ENCODE measurements at regions not wholly inside any gene's neighbourhood (a gene's known extent, or its start where the extent isn't known, plus 50 kb on each side); places are given as distances from the start of the nearest gene placed in this dataset.

DNA sequence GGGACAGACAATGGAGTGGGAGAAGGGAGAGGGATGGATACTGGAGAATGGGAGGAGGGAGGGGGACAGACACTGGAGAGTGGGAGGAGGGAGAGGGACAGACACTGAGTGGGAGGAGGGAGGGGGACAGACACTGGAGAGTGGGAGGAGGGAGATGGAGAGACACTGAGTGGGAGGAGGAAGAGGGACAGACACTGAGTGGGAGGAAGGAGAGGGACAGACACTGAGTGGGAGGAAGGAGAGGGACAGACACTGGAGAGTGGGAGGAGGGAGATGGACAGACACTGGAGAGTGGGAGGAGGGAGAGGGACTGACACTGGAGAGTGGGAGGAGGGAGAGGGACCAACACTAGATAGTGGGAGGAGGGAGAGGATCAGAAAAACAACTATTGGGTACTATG is 426.7 kb upstream of the PMFBP1 start:
- no peaks in the 10 kb centered on the region for H3K27me3 ChIP-seq
- intact Hi-C loops (cut with DNase I) = no loop called here
- DNase-seq = no peak
- no peak overlapping the region for H3K27ac ChIP-seq
- no peaks in the 10 kb centered on the region for H3K4me1 ChIP-seq (ENCODE audit: insufficient read depth)
- H3K9me3 ChIP-seq = no peaks in the 10 kb centered on the region
- TF ChIP-seq EP300 (IDR thresholded peaks at IDR 0.05) (no peak), POLR2A (IDR thresholded peaks at IDR 0.05) (no peak)
- TF ChIP-seq, protein P1, sequence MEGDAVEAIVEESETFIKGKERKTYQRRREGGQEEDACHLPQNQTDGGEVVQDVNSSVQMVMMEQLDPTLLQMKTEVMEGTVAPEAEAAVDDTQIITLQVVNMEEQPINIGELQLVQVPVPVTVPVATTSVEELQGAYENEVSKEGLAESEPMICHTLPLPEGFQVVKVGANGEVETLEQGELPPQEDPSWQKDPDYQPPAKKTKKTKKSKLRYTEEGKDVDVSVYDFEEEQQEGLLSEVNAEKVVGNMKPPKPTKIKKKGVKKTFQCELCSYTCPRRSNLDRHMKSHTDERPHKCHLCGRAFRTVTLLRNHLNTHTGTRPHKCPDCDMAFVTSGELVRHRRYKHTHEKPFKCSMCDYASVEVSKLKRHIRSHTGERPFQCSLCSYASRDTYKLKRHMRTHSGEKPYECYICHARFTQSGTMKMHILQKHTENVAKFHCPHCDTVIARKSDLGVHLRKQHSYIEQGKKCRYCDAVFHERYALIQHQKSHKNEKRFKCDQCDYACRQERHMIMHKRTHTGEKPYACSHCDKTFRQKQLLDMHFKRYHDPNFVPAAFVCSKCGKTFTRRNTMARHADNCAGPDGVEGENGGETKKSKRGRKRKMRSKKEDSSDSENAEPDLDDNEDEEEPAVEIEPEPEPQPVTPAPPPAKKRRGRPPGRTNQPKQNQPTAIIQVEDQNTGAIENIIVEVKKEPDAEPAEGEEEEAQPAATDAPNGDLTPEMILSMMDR (IDR thresholded peaks at IDR 0.05) = no peak
- H3K36me3 ChIP-seq = no peaks in the 10 kb centered on the region
- no peak overlapping the region for H3K4me3 ChIP-seq

DNA sequence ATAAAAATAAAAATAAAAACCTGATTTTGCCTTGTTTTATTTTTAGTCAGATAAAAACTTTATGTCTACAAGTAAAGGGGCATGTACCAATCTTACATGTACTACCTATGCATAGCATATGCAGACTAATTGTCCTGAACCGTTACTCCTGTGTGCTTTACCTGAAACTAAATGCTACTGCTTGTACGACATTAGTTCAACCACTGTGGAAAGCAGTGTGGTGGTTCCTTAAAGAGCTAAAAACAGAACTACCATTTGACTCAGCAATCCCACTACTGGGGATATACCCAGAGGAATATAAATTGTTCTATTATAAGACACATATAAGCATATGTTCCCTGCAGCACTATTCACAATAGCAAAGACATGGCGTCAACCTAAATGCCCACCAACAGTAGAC is 426.0 kb upstream of the PMFBP1 start:
- DNase-seq = no peak
- TF ChIP-seq EP300 (IDR thresholded peaks at IDR 0.05) (no peak), POLR2A (IDR thresholded peaks at IDR 0.05) (no peak)
- TF ChIP-seq, protein P1 (IDR thresholded peaks at IDR 0.05) = no peak
- H3K27me3 ChIP-seq = no peaks in the 10 kb centered on the region
- WGBS, 3 donors = 98 to 99% (median 99%) methylated on average over 3 of the region's 3 CpGs
- no peak overlapping the region for H3K4me3 ChIP-seq
- H3K4me1 ChIP-seq (ENCODE audit: insufficient read depth) = no peaks in the 10 kb centered on the region
- H3K9me3 ChIP-seq = no peaks in the 10 kb centered on the region
- H3K36me3 ChIP-seq = no peaks in the 10 kb centered on the region
- intact Hi-C loops (cut with DNase I) = no loop called here
- H3K27ac ChIP-seq = no peak overlapping the region

DNA sequence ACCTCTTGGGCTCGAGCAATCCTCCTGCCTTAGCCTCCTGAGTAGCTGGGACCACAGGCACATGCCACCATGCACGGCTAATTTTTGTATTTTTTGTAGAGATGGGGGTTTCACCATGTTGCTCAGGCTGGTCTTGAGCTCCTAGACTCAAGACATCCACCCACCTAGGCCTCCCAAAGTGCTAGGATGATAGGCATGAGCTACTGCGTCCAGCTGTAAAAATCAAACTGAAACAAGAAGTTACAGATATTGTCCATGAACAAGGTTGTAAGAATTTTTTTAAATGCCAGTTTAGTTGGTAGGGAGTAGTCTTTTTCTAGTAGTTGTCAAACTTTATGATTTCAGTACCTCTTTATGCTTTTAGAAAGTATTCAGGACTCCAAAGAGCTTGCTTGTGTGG is 424.4 kb upstream of the PMFBP1 start:
- intact Hi-C loops (cut with DNase I) = no loop called here

DNA sequence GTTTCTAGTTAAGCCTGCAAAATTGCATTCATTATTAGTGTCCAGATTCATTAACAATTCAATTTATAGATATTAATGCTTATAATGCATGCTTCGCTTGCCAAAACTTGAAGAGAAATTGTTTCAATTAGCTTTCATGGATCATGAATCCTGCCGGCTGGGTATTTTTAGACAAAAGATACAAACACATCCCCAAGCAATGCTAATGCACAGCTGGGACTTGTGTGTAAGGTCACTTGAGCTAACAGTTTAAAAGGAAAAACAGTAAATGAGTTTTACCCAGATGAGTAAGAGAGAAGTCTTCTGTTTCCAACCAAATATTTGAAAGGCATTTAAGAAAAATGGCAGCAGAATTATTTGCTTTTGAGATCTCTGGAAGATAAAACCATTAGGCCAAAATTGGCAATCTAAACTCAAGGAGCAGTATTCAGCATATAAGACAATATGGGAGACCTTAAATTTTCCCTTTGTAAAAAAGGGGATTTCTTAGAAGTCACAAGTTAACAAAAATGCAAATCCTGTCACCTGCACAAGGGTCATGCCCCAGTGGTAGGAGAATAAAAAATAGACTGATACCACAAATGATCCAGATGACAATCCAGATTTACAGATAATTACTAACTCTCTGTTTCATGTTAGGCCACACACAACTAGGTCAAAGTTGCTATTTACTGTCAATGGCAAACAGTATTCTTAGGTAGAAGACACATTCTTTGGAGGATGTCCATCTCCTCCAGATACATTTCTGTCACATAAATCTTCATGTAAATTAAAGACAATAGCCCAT is 418.4 kb upstream of the PMFBP1 start:
- TF ChIP-seq POLR2A (IDR thresholded peaks at IDR 0.05) = no peak
- TF ChIP-seq, protein P1 (IDR thresholded peaks at IDR 0.05) = no peak
- TF ChIP-seq EP300 (IDR thresholded peaks at IDR 0.05) = no peak
- WGBS, 3 donors = 30 to 41% (median 33%) methylated on average over 2 of the region's 2 CpGs
- Histone ChIP-seq H3K27ac (no peak overlapping the region), H3K27me3 (no peaks in the 10 kb centered on the region), H3K36me3 (no peaks in the 10 kb centered on the region), H3K4me3 (no peak overlapping the region), H3K4me1 (ENCODE audit: insufficient read depth) (no peaks in the 10 kb centered on the region), H3K9me3 (no peaks in the 10 kb centered on the region)
- intact Hi-C loops (cut with DNase I) = no loop called here
- no peak for DNase-seq

More for the DNA sequence above, 424.4 kb upstream of the PMFBP1 start:
- Histone ChIP-seq H3K27me3 (no peaks in the 10 kb centered on the region), H3K36me3 (no peaks in the 10 kb centered on the region), H3K27ac (no peak overlapping the region), H3K4me3 (no peak overlapping the region), H3K4me1 (ENCODE audit: insufficient read depth) (no peaks in the 10 kb centered on the region), H3K9me3 (no peaks in the 10 kb centered on the region)
- no peak for DNase-seq
- TF ChIP-seq, protein P1 (IDR thresholded peaks at IDR 0.05) = no peak
- TF ChIP-seq EP300 (IDR thresholded peaks at IDR 0.05) (no peak), POLR2A (IDR thresholded peaks at IDR 0.05) (no peak)
- 93 to 96% (median 94%) methylated on average over 3 of the region's 3 CpGs for WGBS, 3 donors
